ENCODE measurements at regions not wholly inside any gene's neighbourhood (a gene's known extent, or its start where the extent isn't known, plus 50 kb on each side); places are given as distances from the start of the nearest gene placed in this dataset.

DNA sequence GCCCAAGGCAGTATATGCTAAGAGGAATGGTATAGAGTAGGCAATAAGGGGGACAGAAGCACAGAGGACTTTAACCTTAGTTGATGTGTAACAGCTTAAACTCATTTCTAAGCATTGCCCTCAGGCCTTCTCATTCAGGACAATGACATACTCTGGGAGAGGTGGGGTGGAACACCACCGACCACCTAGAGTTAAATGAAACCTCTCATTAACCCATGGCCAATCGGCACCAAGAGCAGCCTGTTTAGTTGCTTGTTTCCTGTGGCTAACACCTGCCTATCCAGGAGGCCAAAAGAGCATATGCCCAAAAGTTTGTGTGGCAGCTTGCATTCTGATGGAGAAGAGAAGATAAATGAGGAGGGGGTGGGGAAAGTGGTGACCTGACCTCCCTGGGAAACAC, 50.0 kb downstream of the PABIR2 start:
- no peak for DNase-seq (ENCODE audit: low read depth in 3 of 3)

DNA sequence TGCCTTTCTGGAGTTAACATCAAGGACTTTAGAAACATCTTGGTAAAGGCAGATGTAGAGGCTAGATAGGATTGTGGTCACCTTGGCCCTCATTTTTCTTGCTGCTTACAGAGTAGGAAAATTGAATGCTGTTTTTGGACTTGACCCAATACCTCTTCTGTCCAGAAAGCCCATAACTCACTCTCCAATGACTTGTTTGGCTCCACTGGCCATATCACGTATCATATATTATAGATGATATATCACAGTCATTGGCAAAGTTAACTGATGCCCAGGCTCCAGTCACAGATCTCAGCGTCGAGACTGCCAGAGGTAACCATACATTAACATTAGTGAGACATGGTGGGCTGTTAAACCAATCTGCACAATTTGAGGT, 50.6 kb downstream of the PABIR2 start:
- DNase-seq (ENCODE audit: low read depth in 3 of 3) = no peak

DNA sequence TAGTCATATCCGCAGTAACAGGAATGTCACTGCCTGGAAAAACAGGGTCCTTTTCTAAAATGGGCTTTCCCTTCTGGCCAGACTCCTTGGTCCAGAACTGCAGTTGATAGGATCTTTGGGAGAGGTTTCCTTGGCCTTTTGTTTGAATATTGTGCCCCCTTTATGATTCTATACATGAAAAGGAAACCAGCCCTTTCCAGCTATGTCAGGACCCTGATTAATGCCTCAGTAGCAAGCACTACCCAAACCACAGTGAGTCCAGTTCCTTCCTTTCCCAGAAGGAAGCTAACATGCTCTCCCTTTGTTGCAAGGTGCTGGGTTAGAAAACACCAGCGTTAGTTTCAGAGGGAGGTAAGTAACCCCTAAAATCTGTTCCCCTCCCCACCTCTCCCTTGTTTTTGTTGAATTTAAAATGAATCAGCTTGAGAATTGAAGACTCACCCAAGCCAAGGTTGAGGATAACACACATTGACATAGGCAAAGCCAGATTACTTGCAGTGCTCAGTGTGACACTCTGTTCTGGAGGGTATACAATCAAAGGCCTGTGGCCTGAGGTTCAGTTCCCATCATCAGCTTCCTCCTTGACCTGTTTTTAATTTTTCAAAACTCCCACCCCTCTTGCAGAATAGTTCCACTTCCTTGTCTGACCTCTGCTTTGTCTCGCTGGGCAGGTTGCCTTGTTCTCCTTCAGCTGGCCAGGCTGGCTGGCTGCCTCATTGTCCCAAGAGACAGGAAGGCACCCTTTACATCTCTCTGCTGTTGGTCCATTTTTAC, 51.2 kb downstream of the PABIR2 start:
- no peak for DNase-seq (ENCODE audit: low read depth in 3 of 3)

DNA sequence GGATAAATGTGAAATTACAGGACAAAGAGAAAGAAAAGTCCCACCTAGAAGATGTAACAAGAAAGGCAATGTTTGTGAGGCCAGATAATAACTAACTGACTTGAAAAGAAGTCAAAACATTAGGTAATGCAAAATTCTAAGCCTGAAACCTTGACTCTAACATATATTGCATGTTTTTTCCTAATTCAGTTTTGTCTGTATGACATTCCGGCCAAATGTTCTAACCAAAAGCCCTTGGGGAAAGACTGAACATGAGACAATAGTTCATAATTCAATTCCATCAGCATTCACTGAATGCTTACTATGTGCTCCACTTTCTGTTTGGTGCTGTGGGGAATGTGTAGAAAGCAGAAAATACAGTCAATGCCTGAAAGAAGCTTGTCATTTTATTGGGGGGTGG, 53.9 kb downstream of the PABIR2 start:
- DNase-seq (ENCODE audit: low read depth in 3 of 3) = no peak

DNA sequence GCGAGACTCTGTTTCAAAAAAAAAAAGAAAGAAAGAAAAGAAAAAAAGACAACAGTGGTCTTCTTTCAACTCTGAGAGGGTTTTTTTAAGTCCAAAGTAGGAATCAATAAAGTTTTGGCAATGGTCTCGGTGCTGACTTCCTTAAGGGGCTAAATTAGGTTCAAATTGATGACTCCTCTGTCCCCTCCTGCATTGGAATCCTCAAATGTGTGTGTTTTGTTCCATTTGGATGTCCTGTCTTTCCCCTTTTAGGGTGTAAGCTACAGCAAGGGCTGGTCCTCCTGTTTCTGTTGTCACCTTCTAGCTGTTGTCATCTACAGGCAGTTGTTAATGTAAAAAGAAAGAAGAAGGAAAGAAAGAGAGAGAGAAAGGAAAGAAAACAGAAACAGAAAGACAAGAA, 54.4 kb downstream of the PABIR2 start:
- DNase-seq (ENCODE audit: low read depth in 3 of 3) = no peak

DNA sequence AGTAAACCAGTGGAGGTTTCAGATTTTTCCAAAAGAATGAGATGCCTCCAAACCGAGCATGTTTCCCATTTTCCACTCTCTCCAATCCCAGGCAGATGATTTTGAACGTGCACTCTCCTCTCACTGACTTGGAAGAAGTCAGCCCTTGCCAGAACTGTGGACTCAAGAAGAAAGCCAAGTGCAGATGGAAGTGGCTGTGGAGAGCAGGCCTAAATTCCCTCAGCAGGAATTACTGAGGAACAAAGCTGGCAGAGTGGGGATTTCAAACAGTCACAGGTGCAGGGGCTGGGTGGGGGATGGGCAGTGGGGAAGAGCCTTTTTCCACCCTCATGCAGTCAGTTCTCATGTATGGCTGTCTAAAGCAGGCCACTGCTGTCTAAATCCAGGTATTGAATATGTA, 55.3 kb downstream of the PABIR2 start:
- no peak for DNase-seq (ENCODE audit: low read depth in 3 of 3)

DNA sequence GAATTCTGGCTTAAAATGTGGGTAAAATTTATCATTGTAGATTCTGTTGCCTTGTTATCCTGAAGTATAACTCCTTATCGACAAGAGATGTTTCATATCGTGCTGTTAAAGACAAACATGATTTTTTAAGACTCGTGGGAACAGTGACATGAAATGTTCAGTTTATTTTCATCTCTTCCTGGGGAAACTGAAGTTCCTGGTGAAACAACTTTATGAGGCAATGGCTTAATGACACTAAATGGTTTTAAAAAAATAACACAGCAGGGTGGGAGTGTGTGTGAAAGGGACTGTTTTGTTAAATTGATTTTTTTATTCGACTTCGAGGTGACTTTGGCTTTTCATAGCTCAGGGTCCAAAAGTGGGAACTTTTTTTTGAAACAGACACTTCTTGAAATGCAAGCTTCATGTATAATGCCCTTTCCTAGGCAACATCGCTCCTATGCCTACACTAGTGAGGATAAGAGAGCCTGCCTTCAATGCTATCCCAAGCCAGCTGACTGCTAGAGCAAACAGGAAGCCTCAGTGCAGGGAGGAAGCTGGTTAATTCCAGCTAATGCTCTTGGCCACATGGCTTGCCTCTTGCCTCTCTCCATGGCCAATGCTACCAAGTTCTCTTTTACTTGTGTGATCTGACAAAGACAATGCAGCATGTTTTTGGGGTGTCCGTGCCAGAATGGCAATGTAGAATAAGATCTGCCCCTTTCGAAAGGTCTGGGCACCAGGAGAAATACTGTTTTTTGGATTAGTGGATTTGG, 57.8 kb downstream of the PABIR2 start:
- no peak for DNase-seq (ENCODE audit: low read depth in 3 of 3)

DNA sequence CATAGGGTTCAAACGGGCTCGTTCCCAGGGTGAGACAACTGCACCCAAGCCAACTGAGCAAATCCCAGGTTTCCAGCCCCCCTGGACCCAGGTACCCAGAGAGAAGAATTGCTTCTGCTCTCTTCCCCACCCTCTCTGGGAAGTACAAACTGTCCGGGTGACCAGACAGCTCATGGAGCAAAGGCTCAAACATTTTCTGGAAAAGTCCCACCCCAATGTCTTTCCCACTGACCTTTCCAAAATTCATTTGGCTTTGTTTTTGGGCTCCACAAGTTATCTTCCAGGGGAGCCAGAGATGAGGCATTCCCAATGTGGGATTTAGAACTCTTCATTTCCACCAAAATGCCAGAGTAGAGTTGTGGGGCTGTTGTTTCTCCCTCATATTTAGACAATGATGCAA, 58.6 kb downstream of the PABIR2 start:
- no peak for DNase-seq (ENCODE audit: low read depth in 3 of 3)

DNA sequence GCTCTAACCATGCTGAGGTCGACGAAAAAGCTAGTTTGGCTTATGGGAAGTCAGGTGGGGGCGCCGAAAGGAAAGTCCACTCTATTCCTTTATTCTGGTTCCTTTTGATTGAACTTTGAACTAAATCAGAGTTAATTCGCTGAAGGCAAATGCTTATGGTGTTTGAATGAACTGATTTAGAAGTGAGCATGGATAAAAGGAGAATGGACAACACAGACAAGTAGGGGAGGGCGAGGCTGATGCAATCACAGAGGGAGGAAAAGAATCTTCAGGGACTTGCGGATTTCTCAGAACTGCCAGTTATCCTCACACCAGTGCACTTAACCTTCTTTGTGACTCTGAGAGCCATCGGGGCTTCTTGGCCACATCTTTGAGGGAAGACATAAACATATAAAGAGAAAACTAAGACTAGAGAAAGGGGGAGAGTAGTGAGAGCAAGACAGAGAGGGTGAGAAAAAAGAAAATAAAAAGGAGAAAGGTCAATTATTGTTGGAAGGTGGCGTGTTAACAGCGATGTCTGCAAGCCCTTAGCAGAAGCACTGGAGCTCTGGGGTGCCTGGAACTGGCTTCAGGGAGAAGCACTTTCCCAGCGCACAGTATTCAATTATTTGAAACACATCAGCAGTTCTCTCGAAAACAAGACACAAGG, 59.2 kb downstream of the PABIR2 start:
- DNase-seq (ENCODE audit: low read depth in 3 of 3) = no peak

DNA sequence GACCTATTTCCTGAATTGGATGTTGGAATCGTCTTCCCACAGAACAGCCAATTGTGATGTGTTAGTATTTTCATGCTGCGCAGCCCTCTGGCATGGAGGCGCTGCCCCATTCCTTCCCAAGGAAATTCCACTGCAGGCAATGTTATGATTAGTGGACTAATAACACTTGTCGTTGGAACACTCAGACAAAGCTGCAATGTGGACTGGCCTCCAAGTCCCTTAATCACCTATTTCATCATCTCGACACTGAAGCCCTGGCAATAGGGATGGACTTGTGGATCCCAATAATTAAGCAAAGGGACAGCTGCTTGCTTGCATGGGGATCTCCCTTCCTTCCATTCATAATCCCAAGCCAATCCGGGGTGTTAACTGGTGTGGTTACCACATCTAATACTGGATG, 59.9 kb downstream of the PABIR2 start:
- no peak for DNase-seq (ENCODE audit: low read depth in 3 of 3)

DNA sequence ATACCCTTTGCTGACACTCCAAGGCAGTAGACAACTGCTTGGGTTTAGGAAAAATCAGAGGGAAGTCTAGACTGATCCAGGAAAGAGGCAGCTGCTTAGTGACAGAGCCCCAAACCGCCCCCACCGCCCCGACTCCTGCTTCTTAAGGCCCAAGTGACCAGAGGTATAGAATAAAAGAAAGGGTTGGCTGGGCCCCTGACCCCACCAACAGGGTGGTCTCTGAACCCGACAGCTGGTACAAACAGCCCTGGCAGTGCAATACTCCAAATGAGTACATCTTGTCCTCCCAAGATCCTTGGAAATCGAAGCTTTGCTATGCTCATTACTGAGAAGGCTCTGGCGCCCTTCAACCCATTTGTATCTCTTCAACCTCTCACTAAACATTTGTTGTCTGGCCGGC, 60.6 kb downstream of the PABIR2 start:
- DNase-seq (ENCODE audit: low read depth in 3 of 3) = no peak

DNA sequence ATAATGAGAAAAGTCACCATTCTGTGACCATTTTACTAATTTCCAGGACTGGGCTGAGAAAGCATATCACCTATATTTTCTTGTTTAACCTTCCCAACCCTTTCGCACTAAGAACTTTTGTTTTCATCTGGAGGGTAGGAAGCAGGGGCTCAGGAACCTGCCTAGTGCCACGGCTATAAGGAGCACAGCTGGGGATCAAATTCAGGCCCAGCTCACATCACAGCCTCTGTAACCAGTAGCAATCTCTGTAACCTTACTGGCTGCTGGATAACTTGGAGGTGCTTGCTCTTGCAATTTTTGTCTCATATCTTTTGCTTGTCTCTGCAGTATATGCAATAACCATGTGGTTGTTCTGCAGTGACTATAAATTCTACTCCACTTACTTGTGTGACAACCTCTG, 62.0 kb downstream of the PABIR2 start:
- DNase-seq (ENCODE audit: low read depth in 3 of 3) = no peak

DNA sequence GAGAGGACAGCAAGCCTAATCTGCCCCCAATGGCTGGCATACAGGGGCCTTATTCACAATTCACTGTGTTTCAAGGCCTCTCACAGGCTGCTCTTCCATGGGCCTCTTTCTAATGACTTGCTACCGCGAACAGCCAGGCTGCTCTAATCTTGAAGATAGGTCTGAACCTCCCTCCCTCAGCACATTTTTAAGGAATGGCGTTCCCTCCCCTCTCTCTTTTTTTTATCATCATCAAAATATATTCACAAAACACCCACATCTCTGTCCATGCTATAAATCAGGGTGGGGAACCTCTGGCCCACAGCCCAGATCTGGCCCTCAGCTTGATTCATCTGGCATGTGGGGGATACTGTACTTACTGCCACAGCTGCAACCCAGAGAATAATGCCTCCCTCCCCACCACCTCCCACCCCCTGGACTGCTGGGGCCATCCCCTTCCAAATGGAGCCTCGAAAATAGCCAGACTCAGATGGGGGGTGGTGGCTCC, 62.5 kb downstream of the PABIR2 start:
- DNase-seq (ENCODE audit: low read depth in 3 of 3) = no peak

DNA sequence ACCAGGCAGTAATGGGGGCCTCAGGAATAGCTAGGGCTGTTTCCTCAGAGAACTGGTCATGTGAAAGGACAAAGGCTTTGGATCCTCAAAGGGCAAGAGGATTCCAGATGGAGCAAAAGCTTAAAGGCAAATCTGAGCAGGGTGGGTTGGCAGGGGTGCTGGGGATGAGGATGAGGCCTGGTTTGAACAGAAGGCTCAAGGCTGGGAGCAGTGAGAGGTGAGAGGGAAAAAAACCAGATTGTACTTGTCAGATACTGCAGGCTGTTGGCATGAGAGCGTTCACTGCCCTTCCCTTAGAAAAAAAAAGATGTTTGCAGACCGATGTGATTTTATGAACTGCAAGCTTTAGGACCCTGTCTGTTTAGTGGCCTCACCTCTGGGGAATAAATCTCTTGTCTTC, 63.4 kb downstream of the PABIR2 start:
- no peak for DNase-seq (ENCODE audit: low read depth in 3 of 3)

DNA sequence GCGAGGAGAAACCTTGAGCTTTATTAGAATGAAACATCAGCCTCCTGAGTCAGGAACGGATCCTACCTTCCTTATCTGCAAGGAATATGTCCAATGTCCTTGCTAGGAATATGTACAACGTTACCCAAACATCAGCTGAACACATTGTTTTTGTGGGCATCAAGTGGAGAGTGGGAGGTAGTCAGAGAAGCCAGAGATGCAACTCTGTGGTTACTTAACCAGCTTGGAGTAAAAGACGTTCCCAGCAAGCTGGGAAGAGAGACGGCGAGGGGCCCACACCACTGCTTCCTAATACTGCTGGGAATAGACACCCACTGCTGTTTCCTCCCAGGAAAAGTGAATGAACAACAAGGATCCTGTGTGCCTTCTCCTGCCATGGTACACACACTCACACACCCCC, 64.3 kb downstream of the PABIR2 start:
- DNase-seq (ENCODE audit: low read depth in 3 of 3) = no peak

DNA sequence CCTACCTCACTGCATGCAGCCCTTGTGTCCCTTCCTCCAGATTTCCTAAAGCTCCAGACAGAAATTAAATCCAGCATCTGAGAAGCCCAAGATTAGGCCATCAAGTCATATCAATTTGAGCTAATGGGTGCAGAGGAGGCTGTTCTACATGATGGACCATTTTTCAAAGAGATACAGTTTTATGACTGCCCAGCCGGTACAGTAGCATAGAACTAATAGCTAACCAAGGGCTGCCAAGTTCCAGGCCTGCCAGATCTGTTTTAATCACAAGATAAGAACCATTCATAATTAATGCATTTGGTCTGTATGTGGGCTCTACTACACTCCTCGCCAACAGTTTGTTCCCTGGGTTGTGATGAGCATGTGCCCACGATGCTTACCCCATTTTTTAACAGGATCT, 64.9 kb downstream of the PABIR2 start:
- no peak for DNase-seq (ENCODE audit: low read depth in 3 of 3)

DNA sequence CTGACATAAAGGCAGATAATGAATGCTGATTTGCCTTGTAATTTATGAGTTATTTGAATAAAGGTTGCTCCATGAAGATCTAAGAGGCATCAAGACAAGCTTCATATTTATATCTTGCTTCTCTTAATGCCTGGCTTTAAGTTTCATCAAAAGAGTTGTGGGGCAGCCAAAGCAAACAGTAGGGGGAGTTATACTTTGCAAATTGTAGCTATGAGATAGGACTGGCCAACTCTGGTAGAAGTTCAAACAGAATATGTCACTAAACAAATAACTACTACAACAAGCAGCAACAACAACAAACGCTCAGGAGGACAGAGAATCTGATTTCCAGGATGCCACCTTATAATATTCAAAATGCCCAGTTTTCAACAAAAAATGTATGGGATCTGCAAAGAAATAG, 69.1 kb upstream of the PLAC1 start:
- no peak for DNase-seq (ENCODE audit: low read depth in 3 of 3)

DNA sequence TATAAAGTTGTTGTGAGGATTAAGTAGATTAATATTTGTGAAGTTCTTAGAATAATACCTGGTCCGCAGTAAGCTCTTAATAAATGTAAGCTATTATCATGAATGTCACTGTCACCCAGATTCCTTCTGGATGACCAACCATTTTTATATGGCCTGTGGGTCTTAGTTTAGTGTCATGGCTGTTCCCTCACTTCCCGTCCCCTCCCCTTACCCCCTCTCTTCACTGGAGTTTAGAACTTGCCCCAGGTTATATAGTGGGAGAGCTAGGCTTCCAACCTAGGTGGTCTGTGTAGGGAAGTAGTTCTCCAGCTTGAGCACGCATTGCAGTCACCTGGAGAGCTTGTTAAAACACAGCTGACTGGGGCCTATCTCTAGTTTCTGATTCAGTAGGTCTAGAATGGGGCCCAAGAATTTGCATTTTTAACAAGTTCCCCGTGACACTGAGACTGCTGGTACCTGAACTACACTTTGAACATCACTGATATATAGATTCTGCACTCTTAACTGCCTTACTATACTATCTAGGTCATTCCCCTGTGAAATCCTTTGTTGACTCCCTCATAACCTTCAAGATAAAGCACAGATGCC, 66.9 kb upstream of the PLAC1 start:
- no peak for DNase-seq (ENCODE audit: low read depth in 3 of 3)

DNA sequence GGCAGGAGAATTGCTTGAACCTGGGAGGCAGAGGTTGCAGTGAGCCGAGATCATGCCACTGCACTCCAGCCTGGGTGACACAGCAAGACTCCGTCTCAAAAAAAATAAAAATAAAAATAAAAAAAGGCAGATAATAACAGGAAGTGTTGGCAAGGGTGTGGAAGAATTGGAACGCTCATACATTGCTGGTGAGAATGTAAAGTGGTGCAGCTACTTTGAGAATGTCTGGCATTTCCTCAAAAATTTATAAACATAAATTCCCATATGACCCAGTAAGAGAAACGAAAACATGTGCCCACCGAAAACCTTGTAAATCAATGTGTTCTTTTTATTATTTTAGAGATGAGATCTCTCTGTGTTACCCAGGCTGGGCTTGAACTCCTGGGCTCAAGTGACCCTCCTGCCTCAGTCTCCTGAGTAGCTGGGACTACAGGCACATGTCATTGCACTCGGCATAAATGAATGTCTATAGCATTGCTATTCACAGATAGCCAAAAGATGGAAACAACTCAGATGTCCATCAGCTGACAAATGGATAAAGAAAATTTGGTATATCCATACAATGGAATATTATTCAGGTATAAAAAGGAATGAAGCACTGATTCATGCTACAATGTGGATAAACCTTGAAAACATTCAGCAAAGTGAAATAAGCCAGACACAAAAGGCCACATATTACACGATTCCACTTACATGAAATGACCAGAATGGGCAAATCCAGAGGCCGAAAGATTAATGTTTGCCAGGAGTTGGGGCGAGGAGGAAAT, 63.7 kb upstream of the PLAC1 start:
- no peak for DNase-seq (ENCODE audit: low read depth in 3 of 3)

DNA sequence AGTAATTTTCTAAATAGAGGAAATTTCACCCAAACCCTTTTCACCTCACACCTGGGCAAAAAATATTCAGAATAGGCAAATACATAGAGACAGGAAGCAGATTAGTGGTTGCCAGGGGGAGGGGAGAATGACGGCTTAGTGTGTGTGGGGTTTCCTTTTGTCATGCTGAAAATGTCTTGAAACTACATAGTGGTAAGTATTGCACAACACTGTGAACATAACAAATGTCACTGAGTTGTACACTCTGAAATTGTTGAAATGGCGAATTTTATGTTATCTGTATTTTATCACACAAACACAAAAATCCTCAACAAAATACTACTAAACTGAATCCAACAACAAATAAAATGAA, 60.7 kb upstream of the PLAC1 start:
- DNase-seq (ENCODE audit: low read depth in 3 of 3) = peak in 2 of 3 donors; percentile 13 to 20

DNA sequence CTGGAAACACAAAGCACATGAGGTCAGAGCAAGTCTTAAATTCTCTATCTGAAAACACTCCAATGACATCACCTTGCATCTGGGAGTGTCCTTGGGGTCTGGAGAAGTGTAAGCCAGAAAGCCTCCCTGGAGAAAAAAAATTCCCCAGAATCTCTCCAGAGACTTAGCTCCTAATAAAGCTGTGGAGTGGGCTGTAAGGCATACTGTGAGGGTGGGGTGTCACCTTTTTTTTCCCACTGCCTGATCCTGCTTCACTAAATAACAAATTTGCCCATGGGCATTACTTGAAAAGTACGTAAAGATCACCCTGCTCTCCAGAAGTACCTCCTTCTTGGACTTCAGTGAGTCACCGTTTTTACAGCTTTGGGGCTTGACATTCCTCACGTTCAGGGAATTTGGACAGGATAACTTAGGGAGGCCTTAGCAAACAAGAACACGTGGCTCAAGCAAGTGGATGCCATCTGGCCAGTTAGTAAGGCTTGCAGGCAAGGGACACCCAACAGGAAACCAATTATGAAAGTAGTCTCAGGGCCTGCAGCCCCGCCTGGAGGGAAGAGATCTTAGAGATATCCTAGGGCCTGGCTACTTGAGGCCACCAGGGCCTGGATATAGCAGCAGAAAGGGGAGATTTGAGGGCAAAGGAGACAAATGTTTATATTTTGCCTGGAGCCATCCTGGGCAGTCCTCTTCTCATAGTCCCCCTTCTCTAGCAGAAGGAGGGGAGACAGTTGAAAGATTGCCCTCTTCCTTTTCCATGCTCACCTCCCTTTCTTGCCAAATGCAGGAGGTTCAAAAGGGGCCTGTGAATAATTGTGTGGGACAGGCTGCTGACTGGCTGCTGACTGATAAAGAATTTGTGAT, 60.1 kb upstream of the PLAC1 start:
- DNase-seq (ENCODE audit: low read depth in 3 of 3) = no peak

Data from stimulated activated CD4-positive, alpha-beta T cell treated with anti-CD3 and anti-CD28 coated beads, TNF-alpha, amount 100 ng/mL, for 48 hours (primary cell).